Upper lobe of left lung (tissue), 4 donors: ENCODE measurements at regions not wholly inside any gene's neighbourhood (a gene's known extent, or its start where the extent isn't known, plus 50 kb on each side); places are given as distances from the start of the nearest gene placed in this dataset.

ENCODE experiments used
- EP300 ChIP-seq, 4 donors: sonication (generic); formaldehyde crosslinking; IDR thresholded peaks; one replicate each; pipeline ENCODE4 v1.5.1; 2017; ENCODE audit warnings: antibody characterized with exemption in 4 of 4, control low read depth in 2 of 4
- POLR2AphosphoS5 ChIP-seq, 2 donors: sonication (generic); formaldehyde crosslinking; IDR thresholded peaks; one replicate each; pipeline ENCODE4 v1.5.1; 2017; ENCODE audit warnings: antibody characterized with exemption in 2 of 2
- TF ChIP-seq, protein P1 (sequence below), 6 experiments: fragments of 450-650 bp in 4 of 6; fragments of 200-600 bp in 2 of 6; sonication (generic) in 2 of 6; IDR thresholded peaks; one replicate each; pipeline ENCODE4 v1.5.1; 2016 to 2019; ENCODE audit warnings: antibody characterized with exemption in 6 of 6

GRCh38 chr1:232357416-232357815, 272.5 kb downstream of the SIPA1L2 start:
- TF ChIP-seq EP300 (IDR thresholded peaks at IDR 0.05), result no peak
- TF ChIP-seq, protein P1, sequence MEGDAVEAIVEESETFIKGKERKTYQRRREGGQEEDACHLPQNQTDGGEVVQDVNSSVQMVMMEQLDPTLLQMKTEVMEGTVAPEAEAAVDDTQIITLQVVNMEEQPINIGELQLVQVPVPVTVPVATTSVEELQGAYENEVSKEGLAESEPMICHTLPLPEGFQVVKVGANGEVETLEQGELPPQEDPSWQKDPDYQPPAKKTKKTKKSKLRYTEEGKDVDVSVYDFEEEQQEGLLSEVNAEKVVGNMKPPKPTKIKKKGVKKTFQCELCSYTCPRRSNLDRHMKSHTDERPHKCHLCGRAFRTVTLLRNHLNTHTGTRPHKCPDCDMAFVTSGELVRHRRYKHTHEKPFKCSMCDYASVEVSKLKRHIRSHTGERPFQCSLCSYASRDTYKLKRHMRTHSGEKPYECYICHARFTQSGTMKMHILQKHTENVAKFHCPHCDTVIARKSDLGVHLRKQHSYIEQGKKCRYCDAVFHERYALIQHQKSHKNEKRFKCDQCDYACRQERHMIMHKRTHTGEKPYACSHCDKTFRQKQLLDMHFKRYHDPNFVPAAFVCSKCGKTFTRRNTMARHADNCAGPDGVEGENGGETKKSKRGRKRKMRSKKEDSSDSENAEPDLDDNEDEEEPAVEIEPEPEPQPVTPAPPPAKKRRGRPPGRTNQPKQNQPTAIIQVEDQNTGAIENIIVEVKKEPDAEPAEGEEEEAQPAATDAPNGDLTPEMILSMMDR (IDR thresholded peaks at IDR 0.05), result no peak
- no peak for TF ChIP-seq POLR2AphosphoS5 (IDR thresholded peaks at IDR 0.05)
